ENCODE measurements at regions not wholly inside any gene's neighbourhood (a gene's known extent, or its start where the extent isn't known, plus 50 kb on each side); places are given as distances from the start of the nearest gene placed in this dataset.
A peak's percentile ranks its signal among the peaks of the same experiment; 100 is the strongest.

DNA sequence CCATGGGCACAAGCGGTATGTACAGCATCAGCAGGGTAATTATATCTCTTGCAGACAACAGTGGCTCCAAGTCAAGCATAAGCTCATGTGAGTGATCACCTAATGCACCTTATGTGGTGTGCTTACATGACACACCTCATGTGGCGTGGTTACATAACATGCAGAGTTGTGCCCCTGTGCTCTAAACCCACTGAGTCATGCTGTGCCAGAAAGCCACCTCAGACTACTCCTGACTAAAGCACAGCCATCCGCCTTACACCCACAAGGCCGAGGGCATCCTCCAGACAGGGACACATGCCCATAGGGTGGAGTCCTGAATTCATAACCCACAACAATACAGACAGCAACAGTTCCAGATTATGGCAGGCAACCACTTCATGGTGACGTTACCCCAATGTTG is 163.7 kb upstream of the SLC30A5 start:
- no peak for TF ChIP-seq CTCF (IDR thresholded peaks at IDR 0.05)
- no peak for TF ChIP-seq EZH2 (IDR thresholded peaks at IDR 0.05; ENCODE audit: borderline replicate concordance, insufficient read depth, low read depth, low read length, poor library complexity, severe bottlenecking)
- Histone ChIP-seq H3K79me2 (ENCODE audit: control insufficient read depth, insufficient read depth, low read length) (no peaks in the 10 kb centered on the region), H3K36me3 (replicated peaks in 1 of 2; ENCODE audit: control extremely low read depth in 1 of 2, control insufficient read depth in 1 of 2, extremely low read depth in 1 of 2, insufficient read depth in 2 of 2, low read length in 1 of 2) (no peaks in the 10 kb centered on the region), H3K27me3 (replicated peaks in 1 of 4; ENCODE audit: control extremely low read depth in 1 of 4, control insufficient read depth in 3 of 4, insufficient read depth in 4 of 4, low read length in 3 of 4) (no peaks in the 10 kb centered on the region), H2AFZ (ENCODE audit: insufficient read depth, low read depth, low read length, poor library complexity, severe bottlenecking) (no peak overlapping the region), H3K4me2 (replicated peaks; ENCODE audit: low read depth, low read length, poor library complexity, severe bottlenecking) (no peak overlapping the region), H3K4me3 (ENCODE audit: control extremely low read depth in 1 of 5, extremely low read depth in 1 of 5, insufficient read depth in 1 of 5, low read depth in 2 of 5, low read length in 4 of 5) (no peak overlapping the region), H4K20me1 (ENCODE audit: control insufficient read depth, insufficient read depth, low read length, poor library complexity, severe bottlenecking) (no peaks in the 10 kb centered on the region), H3K27ac (ENCODE audit: low read length in 2 of 2) (no peak overlapping the region), H3K9me3 (ENCODE audit: control extremely low read depth in 1 of 3, control insufficient read depth in 2 of 3, insufficient read depth in 1 of 3, low read length in 2 of 3) (peaks cover 1 to 38% (median 37%) of the 10 kb centered on the region in 3 donors), H3K9ac (ENCODE audit: low read length) (no peak overlapping the region), H3K4me1 (ENCODE audit: control insufficient read depth in 2 of 2, insufficient read depth in 2 of 2, low read length in 2 of 2) (no peaks in the 10 kb centered on the region)
- Mint-ChIP-seq H3K4me3 (no peak overlapping the region), H3K4me1 (no peaks in the 10 kb centered on the region), H3K27me3 (no peaks in the 10 kb centered on the region), H3K27ac (no peak overlapping the region), H3K9me3 (ENCODE audit: insufficient read depth) (peaks cover 18% of the 10 kb centered on the region)
- no peak for ATAC-seq (ENCODE audit: low read depth)
- intact Hi-C loops (cut with micrococcal nuclease) = no loop called here
- DNase-seq = no peak
- ChIA-PET CTCF (no interaction called here), POLR2A (no interaction called here)
- WGBS (ENCODE audit: insufficient coverage) = 90% methylated on average over 5 of the region's 5 CpGs

DNA sequence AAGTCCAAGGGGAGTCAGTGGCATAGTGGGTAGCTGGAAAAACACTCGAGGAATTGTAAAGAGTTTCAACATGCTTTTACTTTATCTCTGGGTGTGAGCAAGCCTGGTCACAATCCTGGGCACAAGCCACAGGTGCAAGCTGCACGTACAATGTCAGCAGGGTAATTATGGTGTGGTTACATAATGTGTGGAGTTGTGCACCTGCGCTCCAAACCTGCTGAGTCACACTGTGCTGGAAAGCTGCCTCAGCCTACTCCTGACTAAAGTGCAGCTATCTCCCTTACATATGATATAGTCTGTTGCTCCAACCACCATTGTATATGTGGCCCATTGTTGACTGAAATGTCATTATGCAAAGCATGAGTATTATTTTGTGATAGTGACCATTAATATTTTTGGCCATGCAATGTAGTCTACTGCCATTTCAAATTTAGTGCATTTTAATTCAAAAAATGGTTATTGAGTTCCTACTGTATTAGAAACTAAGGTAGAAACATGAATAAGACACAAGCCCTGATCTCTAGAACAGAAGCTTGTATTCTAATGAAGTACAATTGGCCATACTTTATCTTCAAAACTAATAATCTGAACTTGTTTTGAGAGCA is 160.9 kb upstream of the SLC30A5 start:
- Histone ChIP-seq H3K4me1 (ENCODE audit: control insufficient read depth in 2 of 2, insufficient read depth in 2 of 2, low read length in 2 of 2) (no peaks in the 10 kb centered on the region), H3K9ac (ENCODE audit: low read length) (no peak overlapping the region), H3K79me2 (ENCODE audit: control insufficient read depth, insufficient read depth, low read length) (no peaks in the 10 kb centered on the region), H2AFZ (ENCODE audit: insufficient read depth, low read depth, low read length, poor library complexity, severe bottlenecking) (no peak overlapping the region), H3K9me3 (ENCODE audit: control extremely low read depth in 1 of 3, control insufficient read depth in 2 of 3, insufficient read depth in 1 of 3, low read length in 2 of 3) (peaks cover 1 to 37% (median 36%) of the 10 kb centered on the region in 3 donors), H3K4me2 (replicated peaks; ENCODE audit: low read depth, low read length, poor library complexity, severe bottlenecking) (no peak overlapping the region), H4K20me1 (ENCODE audit: control insufficient read depth, insufficient read depth, low read length, poor library complexity, severe bottlenecking) (no peaks in the 10 kb centered on the region), H3K27me3 (replicated peaks in 1 of 4; ENCODE audit: control extremely low read depth in 1 of 4, control insufficient read depth in 3 of 4, insufficient read depth in 4 of 4, low read length in 3 of 4) (no peaks in the 10 kb centered on the region), H3K36me3 (replicated peaks in 1 of 2; ENCODE audit: control extremely low read depth in 1 of 2, control insufficient read depth in 1 of 2, extremely low read depth in 1 of 2, insufficient read depth in 2 of 2, low read length in 1 of 2) (no peaks in the 10 kb centered on the region), H3K27ac (ENCODE audit: low read length in 2 of 2) (no peak overlapping the region), H3K4me3 (ENCODE audit: control extremely low read depth in 1 of 5, extremely low read depth in 1 of 5, insufficient read depth in 1 of 5, low read depth in 2 of 5, low read length in 4 of 5) (no peak overlapping the region)
- DNase-seq (peak; percentile 73), ATAC-seq (ENCODE audit: low read depth) (no peak)
- no peaks in the 10 kb centered on the region for H3K4me1 Mint-ChIP-seq
- H3K4me3 Mint-ChIP-seq = no peak overlapping the region
- H3K9me3 Mint-ChIP-seq (ENCODE audit: insufficient read depth) = peaks cover 18% of the 10 kb centered on the region
- no peak overlapping the region for H3K27ac Mint-ChIP-seq
- CTCF ChIA-PET = no interaction called here
- WGBS (ENCODE audit: insufficient coverage) = 100% methylated on average over 1 of the region's 3 CpGs
- intact Hi-C loops (cut with micrococcal nuclease) = no loop called here
- TF ChIP-seq CTCF (IDR thresholded peaks at IDR 0.05) (no peak), EZH2 (IDR thresholded peaks at IDR 0.05; ENCODE audit: borderline replicate concordance, insufficient read depth, low read depth, low read length, poor library complexity, severe bottlenecking) (no peak)
- H3K27me3 Mint-ChIP-seq = peaks cover 10% of the 10 kb centered on the region
- POLR2A ChIA-PET = no interaction called here
